H54 (cell line): ENCODE measurements at regions not wholly inside any gene's neighbourhood (a gene's known extent, or its start where the extent isn't known, plus 50 kb on each side); places are given as distances from the start of the nearest gene placed in this dataset.

ENCODE experiments used
- DNase-seq: peaks from one replicate; pipeline ENCODE4 v3.0.0; 2011; ENCODE audit warnings: low spot score, mixed read lengths; ENCODE audit not compliant: insufficient read length
- FAIRE-seq: peaks from 3 replicates; lab custom pipeline; 2011; peaks lifted over from hg19 to GRCh38; lab: Jason Lieb, UNC
- POLR2A ChIP-seq: IDR thresholded peaks from 2 replicates; pipeline ENCODE4 v1.6.1; 2011; ENCODE audit warnings: low read depth, mild to moderate bottlenecking, low read length

DNA sequence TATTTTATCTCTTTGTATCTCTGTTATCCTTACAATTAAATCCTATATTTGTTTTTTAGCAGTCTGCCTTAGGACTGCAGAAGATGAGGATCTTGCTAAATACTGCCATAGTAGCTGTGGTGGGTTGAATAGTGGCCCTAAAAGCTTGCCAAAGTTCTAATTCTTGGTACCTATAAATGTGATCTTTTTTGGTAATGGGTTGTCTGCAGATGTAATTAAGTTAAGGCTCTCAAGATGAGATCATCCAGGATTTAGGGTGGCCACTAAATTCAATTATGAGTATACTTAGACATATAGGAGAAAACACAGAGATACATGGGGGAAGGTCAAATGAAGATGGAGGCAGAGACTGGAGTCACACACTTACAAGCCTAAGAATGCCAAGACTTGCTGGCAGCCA lies 1753.7 kb downstream of the RPA4 start:
- no peak for FAIRE-seq
- DNase-seq = no peak
- TF ChIP-seq POLR2A = no peak

DNA sequence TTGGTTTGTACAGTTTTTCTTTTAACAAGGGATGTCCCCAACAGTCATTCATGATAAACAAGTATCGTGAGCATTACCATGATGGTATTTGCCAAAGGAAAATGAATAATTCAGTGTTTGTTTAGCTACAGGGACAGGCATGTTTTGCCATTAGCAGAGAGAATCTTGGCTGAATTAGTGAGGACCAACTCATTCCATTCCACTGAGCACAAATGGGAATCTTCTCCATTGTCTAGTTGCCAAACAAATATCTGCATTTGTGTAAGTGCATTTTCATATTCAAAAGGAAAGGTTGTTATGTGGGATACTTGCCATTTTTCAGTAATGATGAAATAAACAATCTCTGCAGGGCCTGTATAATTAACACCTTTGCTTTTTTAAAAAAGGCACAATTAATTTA lies 1762.6 kb downstream of the RPA4 start:
- DNase-seq = no peak

GRCh38 chrX:98654565-98654964 lies 1755.5 kb downstream of the PCDH19 start:
- DNase-seq (no peak), FAIRE-seq (no peak)
- TF ChIP-seq POLR2A = no peak

More for the DNA sequence above, 1762.6 kb downstream of the RPA4 start:
- no peak for FAIRE-seq
- TF ChIP-seq POLR2A = no peak
